CD8-positive, alpha-beta memory T cell (primary cell): ENCODE measurements at regions not wholly inside any gene's neighbourhood (a gene's known extent, or its start where the extent isn't known, plus 50 kb on each side); places are given as distances from the start of the nearest gene placed in this dataset.
"Not testable (repeated sequence)": the region's sequence is repeated elsewhere in the genome, so short reads cannot be mapped to it uniquely, and the experiment has no call there.

Source experiments
- CTCF ChIA-PET: fragments of 350-600 bp; sonication (Branson Sonifier 250); formaldehyde crosslinking; loops from one replicate; lab custom pipeline; 2021; ENCODE audit warnings: antibody characterized with exemption; lab: Charles Lee
- POLR2A ChIA-PET: fragments of 350-600 bp; sonication (Branson Sonifier 250); formaldehyde crosslinking; loops from one replicate; lab custom pipeline; 2021; ENCODE audit warnings: antibody characterized with exemption; lab: Charles Lee
- DNase-seq, 5 donors: peaks; one replicate each; pipeline versions ENCODE4 v3.0.0 to v3.0.0-alpha.2; 2020 to 2022; ENCODE audit warnings: mixed read lengths in 1 of 5
- H3K27ac ChIP-seq: one replicate; pipeline ENCODE4 v1.7.0; 2013; ENCODE audit warnings: low read depth, mild to moderate bottlenecking, low read length, moderate library complexity
- H3K27me3 ChIP-seq: 2 replicates; pipeline ENCODE4 v1.7.0; 2013; ENCODE audit warnings: low read length, mild to moderate bottlenecking; ENCODE audit not compliant: insufficient read depth, poor library complexity, severe bottlenecking
- H3K36me3 ChIP-seq: 2 replicates; pipeline ENCODE4 v1.7.0; 2013; ENCODE audit warnings: mild to moderate bottlenecking, low read length, moderate library complexity; ENCODE audit not compliant: insufficient read depth
- H3K4me1 ChIP-seq: 2 replicates; pipeline ENCODE4 v1.7.0; 2013; ENCODE audit warnings: mild to moderate bottlenecking, low read length, moderate library complexity; ENCODE audit not compliant: insufficient read depth
- H3K4me3 ChIP-seq: 2 replicates; pipeline ENCODE4 v1.7.0; 2013; ENCODE audit warnings: mild to moderate bottlenecking, low read length
- H3K9me3 ChIP-seq: 2 replicates; pipeline ENCODE4 v1.7.0; 2013; ENCODE audit warnings: mild to moderate bottlenecking, low read length
- H3K27ac Mint-ChIP-seq, 8 donors: one replicate each; pipeline ENCODE4 v1.8.0; 2020 to 2021; ENCODE audit warnings: mixed read lengths in 8 of 8, mild to moderate bottlenecking in 6 of 8, inconsistent platforms in 3 of 8, moderate library complexity in 3 of 8
- H3K27me3 Mint-ChIP-seq, 2 donors: one replicate each; pipeline ENCODE4 v1.8.0; 2020 to 2021; ENCODE audit warnings: mixed read lengths in 2 of 2, mild to moderate bottlenecking in 1 of 2, moderate library complexity in 1 of 2
- H3K36me3 Mint-ChIP-seq, 3 donors: one replicate each; pipeline ENCODE4 v1.8.0; 2020 to 2021; ENCODE audit warnings: mixed read lengths in 3 of 3, inconsistent platforms in 1 of 3, mild to moderate bottlenecking in 1 of 3
- H3K4me1 Mint-ChIP-seq, 3 donors: one replicate each; pipeline ENCODE4 v1.8.0; 2020 to 2021; ENCODE audit warnings: mixed read lengths in 3 of 3, inconsistent platforms in 1 of 3, mild to moderate bottlenecking in 1 of 3
- H3K4me3 Mint-ChIP-seq, 7 donors: one replicate each; pipeline ENCODE4 v1.8.0; 2020 to 2021; ENCODE audit warnings: mixed read lengths in 7 of 7, mild to moderate bottlenecking in 6 of 7, moderate library complexity in 4 of 7, inconsistent platforms in 2 of 7
- H3K9me3 Mint-ChIP-seq, 5 donors: one replicate each; pipeline ENCODE4 v1.8.0; 2020 to 2022; ENCODE audit warnings: mixed read lengths in 5 of 5, mild to moderate bottlenecking in 3 of 5, moderate library complexity in 2 of 5, inconsistent platforms in 1 of 5

GRCh38 chr4:175091649-175092048, 173.5 kb downstream of the ADAM29 start:
- Mint-ChIP-seq H3K27ac (no peak overlapping the region), H3K4me3 (no peak overlapping the region), H3K27me3 (no peaks in the 10 kb centered on the region), H3K36me3 (no peaks in the 10 kb centered on the region), H3K9me3 (peaks cover 2 to 14% (median 11%) of the 10 kb centered on the region in 5 donors), H3K4me1 (no peaks in the 10 kb centered on the region)
- Histone ChIP-seq H3K36me3 (no peaks in the 10 kb centered on the region), H3K27ac (no peak overlapping the region), H3K9me3 (no peaks in the 10 kb centered on the region), H3K4me3 (no peak overlapping the region), H3K4me1 (no peaks in the 10 kb centered on the region), H3K27me3 (no peaks in the 10 kb centered on the region)
- DNase-seq, result no peak
- CTCF ChIA-PET, result no interaction called here
- POLR2A ChIA-PET, result no interaction called here

GRCh38 chr4:175092114-175092513, 174.0 kb downstream of the ADAM29 start:
- POLR2A ChIA-PET, result no interaction called here
- H3K9me3 Mint-ChIP-seq, result peaks cover 2 to 14% (median 11%) of the 10 kb centered on the region in 5 donors
- H3K27me3 Mint-ChIP-seq, result no peaks in the 10 kb centered on the region

GRCh38 chr4:175093055-175093454, 174.9 kb downstream of the ADAM29 start:
- DNase-seq, H3K36me3 Mint-ChIP-seq, H3K27ac ChIP-seq, H3K4me1 Mint-ChIP-seq, POLR2A ChIA-PET, H3K4me3 ChIP-seq, H3K4me1 ChIP-seq, H3K27me3 Mint-ChIP-seq, H3K9me3 ChIP-seq, CTCF ChIA-PET, H3K27ac Mint-ChIP-seq, H3K36me3 ChIP-seq, H3K27me3 ChIP-seq, H3K4me3 Mint-ChIP-seq: not testable (repeated sequence)
- H3K9me3 Mint-ChIP-seq, result peaks cover 2 to 15% (median 11%) of the 10 kb centered on the region in 5 donors

More at GRCh38 chr4:175092114-175092513, 174.0 kb downstream of the ADAM29 start:
- peak in 1 of 5 donors; percentile 18 for DNase-seq
- no peaks in the 10 kb centered on the region for H3K4me1 Mint-ChIP-seq
- CTCF ChIA-PET, result no interaction called here
- Histone ChIP-seq H3K9me3 (no peaks in the 10 kb centered on the region), H3K4me1 (no peaks in the 10 kb centered on the region), H3K27me3 (no peaks in the 10 kb centered on the region), H3K4me3 (no peak overlapping the region), H3K36me3 (no peaks in the 10 kb centered on the region), H3K27ac (no peak overlapping the region)
- no peak overlapping the region for H3K4me3 Mint-ChIP-seq
- H3K27ac Mint-ChIP-seq, result no peak overlapping the region
- H3K36me3 Mint-ChIP-seq, result no peaks in the 10 kb centered on the region

- no peak for DNase-seq
- Histone ChIP-seq H3K36me3 (no peaks in the 10 kb centered on the region), H3K27ac (no peak overlapping the region), H3K27me3 (no peaks in the 10 kb centered on the region), H3K4me1 (no peaks in the 10 kb centered on the region), H3K4me3 (no peak overlapping the region), H3K9me3 (no peaks in the 10 kb centered on the region)
- H3K27ac Mint-ChIP-seq, result no peak overlapping the region
- no peak overlapping the region for H3K4me3 Mint-ChIP-seq
- peaks cover 3 to 26% (median 6%) of the 10 kb centered on the region in 5 donors for H3K9me3 Mint-ChIP-seq
- H3K36me3 Mint-ChIP-seq, result peaks cover 0 to 1% (median 0%) of the 10 kb centered on the region in 3 donors
- ChIA-PET POLR2A (no interaction called here), CTCF (no interaction called here)
- H3K27me3 Mint-ChIP-seq, result no peaks in the 10 kb centered on the region
- no peaks in the 10 kb centered on the region for H3K4me1 Mint-ChIP-seq
Observed at GRCh38 chr4:175103403-175103802, 185.2 kb downstream of the ADAM29 start.

DNA sequence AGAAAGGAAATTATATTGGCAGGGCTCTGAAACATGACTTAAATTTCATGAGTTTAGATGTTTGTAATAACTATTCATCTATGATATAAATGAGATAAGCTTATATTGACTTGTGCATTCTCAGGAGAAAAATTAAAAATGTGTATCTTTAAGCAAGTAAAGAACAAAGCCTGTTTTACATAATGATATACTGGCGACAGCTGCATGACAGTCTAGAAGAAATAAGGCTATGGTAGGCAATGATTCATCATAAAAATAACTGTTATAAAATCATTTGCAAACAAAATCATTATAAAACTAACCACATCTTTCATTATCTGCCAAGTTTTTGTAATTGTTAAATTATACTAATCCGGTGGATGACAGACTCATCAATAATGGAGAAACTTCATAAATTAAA, 188.1 kb downstream of the ADAM29 start:
- Histone ChIP-seq H3K4me3 (no peak overlapping the region), H3K9me3 (peaks cover 6% of the 10 kb centered on the region), H3K4me1 (no peaks in the 10 kb centered on the region), H3K36me3 (no peaks in the 10 kb centered on the region), H3K27ac (no peak overlapping the region), H3K27me3 (no peaks in the 10 kb centered on the region)
- POLR2A ChIA-PET, result no interaction called here
- DNase-seq, result no peak
- H3K4me3 Mint-ChIP-seq, result no peak overlapping the region
- CTCF ChIA-PET, result no interaction called here
- peaks cover 0 to 1% (median 0%) of the 10 kb centered on the region in 3 donors for H3K36me3 Mint-ChIP-seq
- no peak overlapping the region for H3K27ac Mint-ChIP-seq
- H3K9me3 Mint-ChIP-seq, result peaks cover 8 to 43% (median 20%) of the 10 kb centered on the region in 5 donors
- H3K27me3 Mint-ChIP-seq, result no peaks in the 10 kb centered on the region
- no peaks in the 10 kb centered on the region for H3K4me1 Mint-ChIP-seq

GRCh38 chr4:175109933-175110332, 191.8 kb downstream of the ADAM29 start:
- Histone ChIP-seq H3K4me3 (no peak overlapping the region), H3K9me3 (peaks cover 6% of the 10 kb centered on the region), H3K27me3 (no peaks in the 10 kb centered on the region), H3K36me3 (no peaks in the 10 kb centered on the region), H3K27ac (no peak overlapping the region), H3K4me1 (no peaks in the 10 kb centered on the region)
- H3K36me3 Mint-ChIP-seq, result no peaks in the 10 kb centered on the region
- no peak for DNase-seq
- no peaks in the 10 kb centered on the region for H3K27me3 Mint-ChIP-seq
- no peaks in the 10 kb centered on the region for H3K4me1 Mint-ChIP-seq
- CTCF ChIA-PET, result no interaction called here
- peaks cover 14 to 56% (median 31%) of the 10 kb centered on the region in 5 donors for H3K9me3 Mint-ChIP-seq
- POLR2A ChIA-PET, result no interaction called here
- no peak overlapping the region for H3K27ac Mint-ChIP-seq
- H3K4me3 Mint-ChIP-seq, result no peak overlapping the region

GRCh38 chr4:175125410-175126068, 207.4 kb downstream of the ADAM29 start:
- no peaks in the 10 kb centered on the region for H3K9me3 ChIP-seq
- no peaks in the 10 kb centered on the region for H3K27me3 ChIP-seq
- H3K4me1 ChIP-seq, result no peaks in the 10 kb centered on the region
- Mint-ChIP-seq H3K36me3 (no peaks in the 10 kb centered on the region), H3K27ac (no peak overlapping the region), H3K27me3 (no peaks in the 10 kb centered on the region), H3K4me3 (no peak overlapping the region), H3K4me1 (no peaks in the 10 kb centered on the region), H3K9me3 (peaks cover 12 to 51% (median 25%) of the 10 kb centered on the region in 5 donors)
- no peak for DNase-seq
- H3K36me3 ChIP-seq, result no peaks in the 10 kb centered on the region
- no peak overlapping the region for H3K27ac ChIP-seq
- no peak overlapping the region for H3K4me3 ChIP-seq
- POLR2A ChIA-PET, result no interaction called here
- CTCF ChIA-PET, result no interaction called here

GRCh38 chr4:175127314-175127713, 209.2 kb downstream of the ADAM29 start:
- H3K9me3 ChIP-seq, result no peaks in the 10 kb centered on the region
- no peak overlapping the region for H3K4me3 ChIP-seq
- Mint-ChIP-seq H3K27ac (no peak overlapping the region), H3K4me3 (no peak overlapping the region), H3K4me1 (no peaks in the 10 kb centered on the region), H3K27me3 (no peaks in the 10 kb centered on the region), H3K36me3 (no peaks in the 10 kb centered on the region), H3K9me3 (peaks cover 7 to 36% (median 10%) of the 10 kb centered on the region in 5 donors)
- ChIA-PET POLR2A (no interaction called here), CTCF (no interaction called here)
- H3K27me3 ChIP-seq, result no peaks in the 10 kb centered on the region
- no peaks in the 10 kb centered on the region for H3K4me1 ChIP-seq
- H3K27ac ChIP-seq, result no peak overlapping the region
- no peak for DNase-seq
- no peaks in the 10 kb centered on the region for H3K36me3 ChIP-seq
